ENCODE measurements at regions not wholly inside any gene's neighbourhood (a gene's known extent, or its start where the extent isn't known, plus 50 kb on each side); places are given as distances from the start of the nearest gene placed in this dataset.

- TF ChIP-seq, protein P1, sequence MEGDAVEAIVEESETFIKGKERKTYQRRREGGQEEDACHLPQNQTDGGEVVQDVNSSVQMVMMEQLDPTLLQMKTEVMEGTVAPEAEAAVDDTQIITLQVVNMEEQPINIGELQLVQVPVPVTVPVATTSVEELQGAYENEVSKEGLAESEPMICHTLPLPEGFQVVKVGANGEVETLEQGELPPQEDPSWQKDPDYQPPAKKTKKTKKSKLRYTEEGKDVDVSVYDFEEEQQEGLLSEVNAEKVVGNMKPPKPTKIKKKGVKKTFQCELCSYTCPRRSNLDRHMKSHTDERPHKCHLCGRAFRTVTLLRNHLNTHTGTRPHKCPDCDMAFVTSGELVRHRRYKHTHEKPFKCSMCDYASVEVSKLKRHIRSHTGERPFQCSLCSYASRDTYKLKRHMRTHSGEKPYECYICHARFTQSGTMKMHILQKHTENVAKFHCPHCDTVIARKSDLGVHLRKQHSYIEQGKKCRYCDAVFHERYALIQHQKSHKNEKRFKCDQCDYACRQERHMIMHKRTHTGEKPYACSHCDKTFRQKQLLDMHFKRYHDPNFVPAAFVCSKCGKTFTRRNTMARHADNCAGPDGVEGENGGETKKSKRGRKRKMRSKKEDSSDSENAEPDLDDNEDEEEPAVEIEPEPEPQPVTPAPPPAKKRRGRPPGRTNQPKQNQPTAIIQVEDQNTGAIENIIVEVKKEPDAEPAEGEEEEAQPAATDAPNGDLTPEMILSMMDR (IDR thresholded peaks at IDR 0.05; ENCODE audit: borderline replicate concordance, extremely low read depth, insufficient read depth), result no peak
- H3K27ac ChIP-seq (ENCODE audit: low read depth in 2 of 2, low read length in 2 of 2), result no peak overlapping the region
- FAIRE-seq, result no peak
- H3K36me3 ChIP-seq (ENCODE audit: control insufficient read depth in 2 of 3, insufficient read depth in 3 of 3, low read length in 3 of 3), result no peaks in the 10 kb centered on the region
- no peaks in the 10 kb centered on the region for H3K27me3 ChIP-seq (ENCODE audit: control insufficient read depth, insufficient read depth, low read length)
- no peaks in the 10 kb centered on the region for H3K9me3 ChIP-seq (ENCODE audit: control insufficient read depth in 2 of 3, insufficient read depth in 1 of 3, low read length in 3 of 3)
- H3K4me1 ChIP-seq (ENCODE audit: control insufficient read depth in 2 of 3, insufficient read depth in 2 of 3, low read depth in 1 of 3, low read length in 3 of 3), result no peaks in the 10 kb centered on the region
- intact Hi-C loops (cut with DNase I), result no loop called here
- H3K4me3 ChIP-seq (ENCODE audit: low read length in 3 of 3), result no peak overlapping the region
- DNase-seq, result no peak
- H3K9ac ChIP-seq (ENCODE audit: low read length in 3 of 3), result no peak overlapping the region
These were observed 985.2 kb upstream of the B3GALT2 start for GRCh38 chr1:194171596-194171995.

DNA sequence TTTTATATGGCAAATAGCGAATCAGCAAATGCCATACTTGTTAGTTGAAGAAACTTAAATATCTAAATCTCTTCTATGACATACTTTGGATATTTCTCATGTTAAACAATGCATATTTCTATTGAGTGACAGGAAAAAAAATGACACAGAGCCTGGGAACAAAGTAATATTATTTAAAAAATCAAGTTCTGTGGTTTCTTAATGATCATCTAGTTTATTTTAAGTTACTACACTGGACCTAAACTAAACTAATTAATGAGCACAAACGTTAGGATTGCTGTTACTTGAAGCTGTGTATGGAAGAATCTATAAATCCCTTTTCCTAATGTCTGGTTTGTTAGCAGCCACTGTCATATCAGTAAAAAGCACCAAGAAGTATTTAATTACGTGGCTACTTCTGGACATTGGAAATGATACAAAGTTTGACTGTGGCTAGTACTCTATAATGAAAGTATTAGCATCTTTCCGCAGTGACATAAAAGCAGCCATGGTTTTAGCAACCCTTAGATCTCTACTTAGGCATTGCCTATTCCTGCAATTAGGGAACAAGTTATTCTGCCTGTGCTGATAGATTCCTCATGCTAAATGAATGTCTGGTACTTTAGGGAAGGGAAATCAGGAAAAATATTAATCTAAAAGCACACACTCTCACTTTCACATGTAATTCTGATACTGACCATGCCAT is 981.7 kb upstream of the B3GALT2 start:
- Histone ChIP-seq H3K27ac (ENCODE audit: low read depth in 2 of 2, low read length in 2 of 2) (no peak overlapping the region), H3K9me3 (ENCODE audit: control insufficient read depth in 2 of 3, insufficient read depth in 1 of 3, low read length in 3 of 3) (no peaks in the 10 kb centered on the region), H3K36me3 (ENCODE audit: control insufficient read depth in 2 of 3, insufficient read depth in 3 of 3, low read length in 3 of 3) (no peaks in the 10 kb centered on the region), H3K4me3 (ENCODE audit: low read length in 3 of 3) (no peak overlapping the region), H3K4me1 (ENCODE audit: control insufficient read depth in 2 of 3, insufficient read depth in 2 of 3, low read depth in 1 of 3, low read length in 3 of 3) (no peaks in the 10 kb centered on the region), H3K9ac (ENCODE audit: low read length in 3 of 3) (no peak overlapping the region), H3K27me3 (ENCODE audit: control insufficient read depth, insufficient read depth, low read length) (no peaks in the 10 kb centered on the region)
- intact Hi-C loops (cut with DNase I), result no loop called here
- no peak for FAIRE-seq
- TF ChIP-seq, protein P1 (IDR thresholded peaks at IDR 0.05; ENCODE audit: borderline replicate concordance, extremely low read depth, insufficient read depth), result no peak
- no peak for DNase-seq

GRCh38 chr1:194164755-194165154 is 978.3 kb upstream of the B3GALT2 start:
- Histone ChIP-seq H3K36me3 (ENCODE audit: control insufficient read depth in 2 of 3, insufficient read depth in 3 of 3, low read length in 3 of 3) (no peaks in the 10 kb centered on the region), H3K9ac (ENCODE audit: low read length in 3 of 3) (no peak overlapping the region)
- DNase-seq, result peak in 2 of 5 donors; percentile 17 to 64

More at GRCh38 chr1:194164755-194165154, 978.3 kb upstream of the B3GALT2 start:
- no peak overlapping the region for H3K27ac ChIP-seq (ENCODE audit: low read depth in 2 of 2, low read length in 2 of 2)
- H3K4me3 ChIP-seq (ENCODE audit: low read length in 3 of 3), result no peak overlapping the region
- H3K27me3 ChIP-seq (ENCODE audit: control insufficient read depth, insufficient read depth, low read length), result no peaks in the 10 kb centered on the region
- no peak for FAIRE-seq
- no peaks in the 10 kb centered on the region for H3K4me1 ChIP-seq (ENCODE audit: control insufficient read depth in 2 of 3, insufficient read depth in 2 of 3, low read depth in 1 of 3, low read length in 3 of 3)
- TF ChIP-seq, protein P1 (IDR thresholded peaks at IDR 0.05; ENCODE audit: borderline replicate concordance, extremely low read depth, insufficient read depth), result no peak
- intact Hi-C loops (cut with DNase I), result no loop called here
- H3K9me3 ChIP-seq (ENCODE audit: control insufficient read depth in 2 of 3, insufficient read depth in 1 of 3, low read length in 3 of 3), result no peaks in the 10 kb centered on the region

Data from kidney (tissue), 13 donors.